ENCODE measurements at regions not wholly inside any gene's neighbourhood (a gene's known extent, or its start where the extent isn't known, plus 50 kb on each side); places are given as distances from the start of the nearest gene placed in this dataset.

- Histone ChIP-seq H2AFZ (ENCODE audit: low read length, unreplicated experiment) (peak overlapping the region; percentile 37), H3K79me2 (ENCODE audit: control insufficient read depth, insufficient read depth, low read length, unreplicated experiment) (no peaks in the 10 kb centered on the region), H3K36me3 (ENCODE audit: insufficient read depth, low read length) (no peaks in the 10 kb centered on the region), H3K4me1 (ENCODE audit: control insufficient read depth, insufficient read depth, low read length, unreplicated experiment) (peaks cover 50% of the 10 kb centered on the region), H3K27me3 (ENCODE audit: insufficient read depth, low read length) (no peaks in the 10 kb centered on the region), H3K4me3 (ENCODE audit: low read depth, low read length) (no peak overlapping the region), H3K27ac (ENCODE audit: low read depth, low read length) (peak overlapping the region; percentile 100)
These were observed 662.7 kb upstream of the RGMB start for GRCh38 chr5:98110791-98111190.

GRCh38 chr5:98111686-98112085 is 661.8 kb upstream of the RGMB start:
- H3K36me3 ChIP-seq (ENCODE audit: insufficient read depth, low read length) = no peaks in the 10 kb centered on the region
- no peaks in the 10 kb centered on the region for H3K79me2 ChIP-seq (ENCODE audit: control insufficient read depth, insufficient read depth, low read length, unreplicated experiment)
- H2AFZ ChIP-seq (ENCODE audit: low read length, unreplicated experiment) = no peak overlapping the region
- no peak overlapping the region for H3K4me3 ChIP-seq (ENCODE audit: low read depth, low read length)
- H3K27ac ChIP-seq (ENCODE audit: low read depth, low read length) = peak overlapping the region; percentile 100; the same call in 1 of the 2 replicates
- H3K4me1 ChIP-seq (ENCODE audit: control insufficient read depth, insufficient read depth, low read length, unreplicated experiment) = peaks cover 41% of the 10 kb centered on the region
- H3K27me3 ChIP-seq (ENCODE audit: insufficient read depth, low read length) = no peaks in the 10 kb centered on the region

GRCh38 chr5:98121036-98121936 is 652.2 kb upstream of the RGMB start:
- Histone ChIP-seq H3K36me3 (ENCODE audit: insufficient read depth, low read length) (no peaks in the 10 kb centered on the region), H3K27me3 (ENCODE audit: insufficient read depth, low read length) (no peaks in the 10 kb centered on the region), H3K79me2 (ENCODE audit: control insufficient read depth, insufficient read depth, low read length, unreplicated experiment) (no peaks in the 10 kb centered on the region), H3K4me1 (ENCODE audit: control insufficient read depth, insufficient read depth, low read length, unreplicated experiment) (no peaks in the 10 kb centered on the region), H3K4me3 (ENCODE audit: low read depth, low read length) (no peak overlapping the region), H2AFZ (ENCODE audit: low read length, unreplicated experiment) (no peak overlapping the region), H3K27ac (ENCODE audit: low read depth, low read length) (no peak overlapping the region)

- Histone ChIP-seq H3K27me3 (ENCODE audit: insufficient read depth, low read length) (no peaks in the 10 kb centered on the region), H3K4me3 (ENCODE audit: low read depth, low read length) (no peak overlapping the region), H3K79me2 (ENCODE audit: control insufficient read depth, insufficient read depth, low read length, unreplicated experiment) (no peaks in the 10 kb centered on the region), H3K27ac (ENCODE audit: low read depth, low read length) (no peak overlapping the region), H3K36me3 (ENCODE audit: insufficient read depth, low read length) (no peaks in the 10 kb centered on the region), H3K4me1 (ENCODE audit: control insufficient read depth, insufficient read depth, low read length, unreplicated experiment) (no peaks in the 10 kb centered on the region), H2AFZ (ENCODE audit: low read length, unreplicated experiment) (no peak overlapping the region)
These were observed 645.2 kb upstream of the RGMB start for GRCh38 chr5:98128271-98128670.

GRCh38 chr5:98128846-98129245 is 644.6 kb upstream of the RGMB start:
- no peaks in the 10 kb centered on the region for H3K4me1 ChIP-seq (ENCODE audit: control insufficient read depth, insufficient read depth, low read length, unreplicated experiment)
- no peaks in the 10 kb centered on the region for H3K79me2 ChIP-seq (ENCODE audit: control insufficient read depth, insufficient read depth, low read length, unreplicated experiment)
- no peak overlapping the region for H2AFZ ChIP-seq (ENCODE audit: low read length, unreplicated experiment)
- no peak overlapping the region for H3K4me3 ChIP-seq (ENCODE audit: low read depth, low read length)
- no peaks in the 10 kb centered on the region for H3K36me3 ChIP-seq (ENCODE audit: insufficient read depth, low read length)
- no peaks in the 10 kb centered on the region for H3K27me3 ChIP-seq (ENCODE audit: insufficient read depth, low read length)
- no peak overlapping the region for H3K27ac ChIP-seq (ENCODE audit: low read depth, low read length)

GRCh38 chr5:98130261-98131035 is 643.0 kb upstream of the RGMB start:
- H3K36me3 ChIP-seq (ENCODE audit: insufficient read depth, low read length) = no peaks in the 10 kb centered on the region
- H3K79me2 ChIP-seq (ENCODE audit: control insufficient read depth, insufficient read depth, low read length, unreplicated experiment) = no peaks in the 10 kb centered on the region
- H2AFZ ChIP-seq (ENCODE audit: low read length, unreplicated experiment) = no peak overlapping the region
- no peak overlapping the region for H3K27ac ChIP-seq (ENCODE audit: low read depth, low read length)
- no peak overlapping the region for H3K4me3 ChIP-seq (ENCODE audit: low read depth, low read length)
- no peaks in the 10 kb centered on the region for H3K27me3 ChIP-seq (ENCODE audit: insufficient read depth, low read length)
- H3K4me1 ChIP-seq (ENCODE audit: control insufficient read depth, insufficient read depth, low read length, unreplicated experiment) = no peaks in the 10 kb centered on the region

- no peaks in the 10 kb centered on the region for H3K36me3 ChIP-seq (ENCODE audit: insufficient read depth, low read length)
- no peak overlapping the region for H3K4me3 ChIP-seq (ENCODE audit: low read depth, low read length)
- no peaks in the 10 kb centered on the region for H3K79me2 ChIP-seq (ENCODE audit: control insufficient read depth, insufficient read depth, low read length, unreplicated experiment)
- H3K27ac ChIP-seq (ENCODE audit: low read depth, low read length) = no peak overlapping the region
- no peaks in the 10 kb centered on the region for H3K27me3 ChIP-seq (ENCODE audit: insufficient read depth, low read length)
- H2AFZ ChIP-seq (ENCODE audit: low read length, unreplicated experiment) = no peak overlapping the region
- H3K4me1 ChIP-seq (ENCODE audit: control insufficient read depth, insufficient read depth, low read length, unreplicated experiment) = no peaks in the 10 kb centered on the region
These were observed 629.3 kb upstream of the RGMB start for GRCh38 chr5:98144116-98144515.

GRCh38 chr5:98144710-98145109 is 628.8 kb upstream of the RGMB start:
- Histone ChIP-seq H3K79me2 (ENCODE audit: control insufficient read depth, insufficient read depth, low read length, unreplicated experiment) (no peaks in the 10 kb centered on the region), H3K27ac (ENCODE audit: low read depth, low read length) (no peak overlapping the region), H2AFZ (ENCODE audit: low read length, unreplicated experiment) (no peak overlapping the region), H3K27me3 (ENCODE audit: insufficient read depth, low read length) (no peaks in the 10 kb centered on the region), H3K4me1 (ENCODE audit: control insufficient read depth, insufficient read depth, low read length, unreplicated experiment) (no peaks in the 10 kb centered on the region), H3K36me3 (ENCODE audit: insufficient read depth, low read length) (no peaks in the 10 kb centered on the region), H3K4me3 (ENCODE audit: low read depth, low read length) (no peak overlapping the region)

GRCh38 chr5:98157368-98157767 is 616.1 kb upstream of the RGMB start:
- H3K27ac ChIP-seq (ENCODE audit: low read depth, low read length) = no peak overlapping the region
- H2AFZ ChIP-seq (ENCODE audit: low read length, unreplicated experiment) = no peak overlapping the region
- H3K4me3 ChIP-seq (ENCODE audit: low read depth, low read length) = no peak overlapping the region
- H3K4me1 ChIP-seq (ENCODE audit: control insufficient read depth, insufficient read depth, low read length, unreplicated experiment) = no peaks in the 10 kb centered on the region
- H3K36me3 ChIP-seq (ENCODE audit: insufficient read depth, low read length) = no peaks in the 10 kb centered on the region
- H3K79me2 ChIP-seq (ENCODE audit: control insufficient read depth, insufficient read depth, low read length, unreplicated experiment) = no peaks in the 10 kb centered on the region
- no peaks in the 10 kb centered on the region for H3K27me3 ChIP-seq (ENCODE audit: insufficient read depth, low read length)

- H3K27ac ChIP-seq (ENCODE audit: low read depth, low read length) = no peak overlapping the region
- no peaks in the 10 kb centered on the region for H3K79me2 ChIP-seq (ENCODE audit: control insufficient read depth, insufficient read depth, low read length, unreplicated experiment)
- no peak overlapping the region for H3K4me3 ChIP-seq (ENCODE audit: low read depth, low read length)
- H2AFZ ChIP-seq (ENCODE audit: low read length, unreplicated experiment) = no peak overlapping the region
- no peaks in the 10 kb centered on the region for H3K27me3 ChIP-seq (ENCODE audit: insufficient read depth, low read length)
- H3K4me1 ChIP-seq (ENCODE audit: control insufficient read depth, insufficient read depth, low read length, unreplicated experiment) = no peaks in the 10 kb centered on the region
- no peaks in the 10 kb centered on the region for H3K36me3 ChIP-seq (ENCODE audit: insufficient read depth, low read length)
These were observed 615.0 kb upstream of the RGMB start for GRCh38 chr5:98158440-98158839.

Measured in ACC112 (cell line).